C1 segment of cervical spinal cord (tissue), 14 donors: ENCODE measurements at regions not wholly inside any gene's neighbourhood (a gene's known extent, or its start where the extent isn't known, plus 50 kb on each side); places are given as distances from the start of the nearest gene placed in this dataset.

Experiments used
- DNase-seq, 14 donors: peaks; one replicate each; lab custom pipeline; 2025; lab: John Stamatoyannopoulos, UW

- no peak for DNase-seq
Observed at GRCh38 chr13:40215311-40215710, 451.1 kb downstream of the FOXO1 start.

- no peak for DNase-seq
Observed at GRCh38 chr13:40215747-40216146, 450.7 kb downstream of the FOXO1 start.

GRCh38 chr13:40217675-40218074, 448.8 kb downstream of the FOXO1 start:
- no peak for DNase-seq

- DNase-seq = no peak
Observed at GRCh38 chr13:40220299-40220935, 446.0 kb downstream of the FOXO1 start.

- no peak for DNase-seq
Observed at GRCh38 chr13:40221131-40221459, 445.3 kb downstream of the FOXO1 start.

GRCh38 chr13:40221460-40222201, 444.8 kb downstream of the FOXO1 start:
- DNase-seq = no peak

- DNase-seq = no peak
Observed at GRCh38 chr13:40223585-40223984, 442.9 kb downstream of the FOXO1 start.

- DNase-seq = no peak
Observed at GRCh38 chr13:40228496-40228895, 437.9 kb downstream of the FOXO1 start.

- no peak for DNase-seq
Observed at GRCh38 chr13:40228990-40229389, 437.5 kb downstream of the FOXO1 start.

GRCh38 chr13:40230833-40231266, 435.6 kb downstream of the FOXO1 start:
- DNase-seq = no peak

GRCh38 chr13:40231311-40231710, 435.1 kb downstream of the FOXO1 start:
- no peak for DNase-seq

- no peak for DNase-seq
Observed at GRCh38 chr13:40231751-40232150, 434.7 kb downstream of the FOXO1 start.

- no peak for DNase-seq
Observed at GRCh38 chr13:40232311-40233040, 434.0 kb downstream of the FOXO1 start.

- no peak for DNase-seq
Observed at GRCh38 chr13:40233731-40234195, 432.7 kb downstream of the FOXO1 start.

- DNase-seq = no peak
Observed at GRCh38 chr13:40235160-40235796, 431.2 kb downstream of the FOXO1 start.

- no peak for DNase-seq
Observed at GRCh38 chr13:40236566-40237168, 429.8 kb downstream of the FOXO1 start.

- no peak for DNase-seq
Observed at GRCh38 chr13:40238761-40239160, 427.7 kb downstream of the FOXO1 start.

GRCh38 chr13:40240293-40240692, 426.1 kb downstream of the FOXO1 start:
- DNase-seq = no peak

GRCh38 chr13:40241125-40241798, 425.2 kb downstream of the FOXO1 start:
- no peak for DNase-seq

- no peak for DNase-seq
Observed at GRCh38 chr13:40243047-40243446, 423.4 kb downstream of the FOXO1 start.

GRCh38 chr13:40243982-40244381, 422.5 kb downstream of the FOXO1 start:
- DNase-seq = no peak
